ENCODE measurements at regions not wholly inside any gene's neighbourhood (a gene's known extent, or its start where the extent isn't known, plus 50 kb on each side); places are given as distances from the start of the nearest gene placed in this dataset.

- TF ChIP-seq ZC3H11A (IDR thresholded peaks at IDR 0.05; ENCODE audit: low read depth, low read length) (no peak), BCLAF1 (IDR thresholded peaks at IDR 0.05; ENCODE audit: borderline replicate concordance in 1 of 2, control insufficient read depth in 1 of 2, low read depth in 2 of 2, low read length in 1 of 2) (no peak), ZNF316 (IDR thresholded peaks at IDR 0.05) (peak; percentile 42; the same call in 1 of the 2 replicates), NRF1 (conservative IDR thresholded peaks at IDR 0.05 in 1 of 2, IDR thresholded peaks at IDR 0.05 in 1 of 2) (no peak), ZFPM2 (CRISPR knock-in tag; IDR thresholded peaks at IDR 0.05) (no peak), FOXK1 (CRISPR knock-in tag; IDR thresholded peaks at IDR 0.05; ENCODE audit: borderline replicate concordance) (no peak), ZNF3 (CRISPR knock-in tag; IDR thresholded peaks at IDR 0.05) (no peak), TCF7 (IDR thresholded peaks at IDR 0.05; ENCODE audit: borderline replicate concordance) (no peak), MAZ (CRISPR knock-in tag; conservative IDR thresholded peaks at IDR 0.05 in 1 of 2, IDR thresholded peaks at IDR 0.05 in 1 of 2) (no peak)
These were observed 49.9 kb upstream of the TTLL7 start for GRCh38 chr1:84048820-84049219.

Measured in K562 (cell line).